Kidney epithelial cell (primary cell): ENCODE measurements at regions not wholly inside any gene's neighbourhood (a gene's known extent, or its start where the extent isn't known, plus 50 kb on each side); places are given as distances from the start of the nearest gene placed in this dataset.

Source experiments
- DNase-seq: peaks from one replicate; pipeline ENCODE4 v3.0.0-alpha.2; 2010; ENCODE audit warnings: low read depth
- H3K27me3 ChIP-seq: 2 replicates; pipeline ENCODE4 v1.6.0; 2011; ENCODE audit warnings: low read length; ENCODE audit not compliant: control insufficient read depth, insufficient read depth
- H3K36me3 ChIP-seq: 2 replicates; pipeline ENCODE4 v1.5.1; 2011; ENCODE audit warnings: low read length; ENCODE audit not compliant: control insufficient read depth, insufficient read depth
- H3K4me3 ChIP-seq: 2 replicates; pipeline ENCODE4 v1.5.1; 2011; ENCODE audit warnings: low read depth, mild to moderate bottlenecking, control low read depth, low read length
- TF ChIP-seq, protein P1 (sequence below): IDR thresholded peaks from 2 replicates; pipeline ENCODE4 v1.5.1; 2011; ENCODE audit warnings: mild to moderate bottlenecking, moderate library complexity, low read length, control low read depth, inconsistent platforms; ENCODE audit not compliant: insufficient read depth, poor library complexity, severe bottlenecking

DNA sequence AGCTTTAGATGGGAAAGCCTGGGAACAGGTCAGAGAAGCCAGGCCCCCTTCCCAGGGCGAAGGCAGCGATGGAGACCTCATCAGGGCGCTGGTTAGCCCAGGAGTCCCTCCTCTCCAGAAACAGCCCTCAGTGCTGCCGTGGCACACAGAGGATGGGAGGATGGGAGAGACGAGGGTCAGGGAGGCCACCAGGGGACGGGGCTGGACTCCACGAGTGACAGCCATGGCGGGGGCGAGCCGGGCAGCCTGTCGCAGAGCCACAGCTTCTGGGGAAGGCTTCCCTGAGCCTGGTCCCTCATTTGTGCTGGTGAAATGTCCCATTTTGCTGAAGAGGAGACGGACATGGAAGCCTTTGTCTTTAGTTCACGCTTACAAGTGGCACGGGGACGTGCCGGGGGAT lies 1390.5 kb downstream of the TBC1D22A start:
- H3K4me3 ChIP-seq, result no peak overlapping the region
- H3K27me3 ChIP-seq, result no peaks in the 10 kb centered on the region
- no peak for DNase-seq
- TF ChIP-seq, protein P1, sequence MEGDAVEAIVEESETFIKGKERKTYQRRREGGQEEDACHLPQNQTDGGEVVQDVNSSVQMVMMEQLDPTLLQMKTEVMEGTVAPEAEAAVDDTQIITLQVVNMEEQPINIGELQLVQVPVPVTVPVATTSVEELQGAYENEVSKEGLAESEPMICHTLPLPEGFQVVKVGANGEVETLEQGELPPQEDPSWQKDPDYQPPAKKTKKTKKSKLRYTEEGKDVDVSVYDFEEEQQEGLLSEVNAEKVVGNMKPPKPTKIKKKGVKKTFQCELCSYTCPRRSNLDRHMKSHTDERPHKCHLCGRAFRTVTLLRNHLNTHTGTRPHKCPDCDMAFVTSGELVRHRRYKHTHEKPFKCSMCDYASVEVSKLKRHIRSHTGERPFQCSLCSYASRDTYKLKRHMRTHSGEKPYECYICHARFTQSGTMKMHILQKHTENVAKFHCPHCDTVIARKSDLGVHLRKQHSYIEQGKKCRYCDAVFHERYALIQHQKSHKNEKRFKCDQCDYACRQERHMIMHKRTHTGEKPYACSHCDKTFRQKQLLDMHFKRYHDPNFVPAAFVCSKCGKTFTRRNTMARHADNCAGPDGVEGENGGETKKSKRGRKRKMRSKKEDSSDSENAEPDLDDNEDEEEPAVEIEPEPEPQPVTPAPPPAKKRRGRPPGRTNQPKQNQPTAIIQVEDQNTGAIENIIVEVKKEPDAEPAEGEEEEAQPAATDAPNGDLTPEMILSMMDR, result no peak
- H3K36me3 ChIP-seq, result no peaks in the 10 kb centered on the region

DNA sequence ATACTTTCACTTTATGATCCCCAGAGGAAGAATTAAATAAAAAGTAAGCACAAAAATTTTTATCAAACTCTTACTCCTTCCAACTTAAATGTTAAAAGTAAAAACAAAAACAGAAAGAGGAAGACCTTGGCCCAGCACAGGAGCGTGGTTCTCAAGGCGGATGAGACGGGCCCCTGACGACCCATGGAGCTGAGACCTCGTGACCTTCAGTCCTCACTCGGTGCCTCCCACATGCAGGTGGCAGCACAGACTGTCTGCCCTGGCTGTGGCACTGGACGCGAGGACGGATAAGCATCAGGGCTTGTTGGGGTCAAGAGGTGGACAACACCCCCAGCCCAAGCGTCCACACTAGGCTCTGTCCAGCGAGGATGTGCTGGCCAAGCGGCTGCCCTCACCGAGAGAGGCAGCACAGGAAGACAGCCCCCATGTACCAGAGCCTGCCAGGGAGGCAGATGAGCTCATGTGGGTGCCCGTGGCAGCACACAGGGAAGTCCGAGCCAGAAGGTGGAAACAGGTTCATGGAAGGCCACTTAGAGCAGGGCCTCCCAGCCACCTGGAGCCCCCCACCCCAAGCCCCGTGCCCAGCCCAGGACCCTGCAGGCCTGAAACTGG lies 1389.8 kb downstream of the TBC1D22A start:
- Histone ChIP-seq H3K4me3 (no peak overlapping the region), H3K27me3 (no peaks in the 10 kb centered on the region), H3K36me3 (no peaks in the 10 kb centered on the region)
- no peak for DNase-seq
- TF ChIP-seq, protein P1, result no peak

DNA sequence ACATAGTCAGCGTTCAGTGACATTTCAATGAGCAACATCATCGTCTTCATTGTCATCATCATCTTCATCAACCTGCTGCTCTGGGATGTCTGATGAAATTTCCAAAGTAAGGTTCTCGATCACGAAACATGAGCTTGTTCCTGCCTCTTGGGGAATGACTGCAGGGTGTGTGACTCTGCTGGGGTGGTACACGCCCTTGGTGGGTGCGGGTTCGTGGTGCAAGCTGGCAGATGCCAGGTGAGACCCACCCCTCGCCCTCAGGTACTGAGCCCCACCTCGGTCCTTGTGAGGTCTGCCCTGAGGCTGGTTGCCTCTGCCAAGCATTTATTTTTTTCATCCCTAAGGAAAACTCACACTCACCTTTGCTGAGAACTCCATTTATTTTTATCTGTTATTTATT lies 1389.2 kb downstream of the TBC1D22A start:
- Histone ChIP-seq H3K27me3 (no peaks in the 10 kb centered on the region), H3K4me3 (no peak overlapping the region), H3K36me3 (no peaks in the 10 kb centered on the region)
- DNase-seq, result no peak
- TF ChIP-seq, protein P1, result no peak

DNA sequence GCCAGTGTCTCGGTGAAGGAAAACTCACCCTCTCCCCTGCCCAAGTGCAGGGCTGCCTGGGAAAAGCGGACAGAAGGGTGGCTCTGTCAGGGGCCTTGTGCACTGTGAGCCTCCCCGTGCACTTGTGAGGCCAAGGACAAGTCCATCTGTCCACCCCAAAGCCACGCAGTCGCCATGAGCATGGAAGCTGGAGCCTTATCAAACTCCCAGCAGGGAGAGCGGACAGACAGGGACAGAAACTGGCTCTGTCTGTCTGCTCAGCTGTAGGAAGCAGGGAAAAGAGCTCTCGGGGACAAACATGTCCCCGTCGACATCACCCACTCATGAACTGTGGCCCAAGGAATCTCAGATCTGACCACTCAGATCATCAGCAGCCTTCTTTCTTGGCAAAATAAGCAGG lies 1385.4 kb downstream of the TBC1D22A start:
- no peak overlapping the region for H3K4me3 ChIP-seq
- TF ChIP-seq, protein P1, result no peak
- no peaks in the 10 kb centered on the region for H3K27me3 ChIP-seq
- no peak for DNase-seq
- H3K36me3 ChIP-seq, result no peaks in the 10 kb centered on the region

DNA sequence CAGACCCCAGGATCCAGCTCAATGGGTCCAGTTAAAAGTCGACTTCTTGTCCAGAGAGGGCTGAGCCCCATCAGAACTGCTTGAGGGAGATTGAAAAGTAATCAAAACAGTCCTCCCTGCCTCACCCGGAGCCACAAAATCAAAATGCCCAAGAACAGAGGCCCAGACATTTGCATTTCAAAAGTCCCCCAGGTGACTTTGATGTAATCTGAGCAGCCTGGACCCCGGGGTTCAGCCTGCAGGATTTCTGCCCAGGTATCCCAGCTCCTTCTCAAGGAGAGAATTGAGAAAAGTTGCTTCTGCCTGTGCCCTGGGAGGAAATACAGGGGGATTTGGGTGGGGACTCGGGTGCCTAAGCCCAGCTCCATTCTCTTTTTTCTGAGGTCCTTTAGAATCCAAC lies 1385.0 kb downstream of the TBC1D22A start:
- TF ChIP-seq, protein P1, result no peak

DNA sequence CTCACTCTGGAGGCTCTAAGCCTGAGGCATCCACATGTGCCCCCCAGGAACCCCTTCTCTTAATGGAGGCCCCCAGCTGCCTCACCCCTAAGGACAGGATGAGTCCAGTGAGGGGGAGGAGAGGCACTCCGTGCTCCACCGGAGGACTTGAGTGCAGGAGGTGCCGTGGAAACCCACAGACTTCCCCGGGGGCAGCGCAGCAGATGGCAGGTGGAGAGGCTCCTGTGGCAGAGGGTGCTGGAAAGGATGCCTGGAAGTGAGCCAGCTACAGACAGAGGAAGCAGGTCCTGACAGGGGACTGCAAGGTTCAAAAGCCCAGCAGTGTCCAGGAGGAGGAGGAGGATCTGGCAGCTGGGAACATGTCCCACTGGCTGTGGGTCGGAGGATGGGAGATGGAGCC lies 1384.0 kb downstream of the TBC1D22A start:
- H3K27me3 ChIP-seq, result no peaks in the 10 kb centered on the region
- no peak for DNase-seq
- H3K4me3 ChIP-seq, result no peak overlapping the region
- no peaks in the 10 kb centered on the region for H3K36me3 ChIP-seq
- TF ChIP-seq, protein P1, result no peak

More for the DNA sequence above, 1385.0 kb downstream of the TBC1D22A start:
- H3K27me3 ChIP-seq, result no peaks in the 10 kb centered on the region
- DNase-seq, result no peak
- H3K4me3 ChIP-seq, result no peak overlapping the region
- H3K36me3 ChIP-seq, result no peaks in the 10 kb centered on the region
